AG09319 (cell line): ENCODE measurements at regions not wholly inside any gene's neighbourhood (a gene's known extent, or its start where the extent isn't known, plus 50 kb on each side); places are given as distances from the start of the nearest gene placed in this dataset.

ENCODE experiments used
- DNase-seq: peaks from one replicate; pipeline ENCODE4 v3.0.0-alpha.2; 2010; ENCODE audit warnings: low read depth; ENCODE audit errors: extremely low read depth
- TF ChIP-seq, protein P1 (sequence below): IDR thresholded peaks from 2 replicates; pipeline ENCODE4 v1.5.1; 2011; ENCODE audit warnings: low read depth, mild to moderate bottlenecking, inconsistent platforms, low read length, moderate library complexity

DNA sequence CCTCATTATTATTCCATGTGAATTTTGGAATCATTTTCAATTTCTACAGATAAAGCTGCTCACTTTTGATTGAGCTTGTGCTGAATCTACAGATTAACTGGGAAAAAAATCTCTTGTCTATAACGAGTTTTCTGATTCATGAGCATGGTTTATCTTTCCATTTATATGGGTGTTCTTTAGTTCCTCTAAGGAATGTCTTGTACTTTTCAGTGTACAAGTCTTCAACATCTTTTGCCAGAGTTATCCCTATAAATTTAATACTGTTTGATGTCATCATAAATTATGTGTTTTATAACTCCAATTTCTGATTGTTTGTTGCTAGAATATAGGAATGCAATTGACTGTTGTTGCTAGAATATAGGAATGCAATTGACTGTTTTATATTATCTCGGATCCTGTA lies 533.8 kb downstream of the OLFM4 start:
- TF ChIP-seq, protein P1, sequence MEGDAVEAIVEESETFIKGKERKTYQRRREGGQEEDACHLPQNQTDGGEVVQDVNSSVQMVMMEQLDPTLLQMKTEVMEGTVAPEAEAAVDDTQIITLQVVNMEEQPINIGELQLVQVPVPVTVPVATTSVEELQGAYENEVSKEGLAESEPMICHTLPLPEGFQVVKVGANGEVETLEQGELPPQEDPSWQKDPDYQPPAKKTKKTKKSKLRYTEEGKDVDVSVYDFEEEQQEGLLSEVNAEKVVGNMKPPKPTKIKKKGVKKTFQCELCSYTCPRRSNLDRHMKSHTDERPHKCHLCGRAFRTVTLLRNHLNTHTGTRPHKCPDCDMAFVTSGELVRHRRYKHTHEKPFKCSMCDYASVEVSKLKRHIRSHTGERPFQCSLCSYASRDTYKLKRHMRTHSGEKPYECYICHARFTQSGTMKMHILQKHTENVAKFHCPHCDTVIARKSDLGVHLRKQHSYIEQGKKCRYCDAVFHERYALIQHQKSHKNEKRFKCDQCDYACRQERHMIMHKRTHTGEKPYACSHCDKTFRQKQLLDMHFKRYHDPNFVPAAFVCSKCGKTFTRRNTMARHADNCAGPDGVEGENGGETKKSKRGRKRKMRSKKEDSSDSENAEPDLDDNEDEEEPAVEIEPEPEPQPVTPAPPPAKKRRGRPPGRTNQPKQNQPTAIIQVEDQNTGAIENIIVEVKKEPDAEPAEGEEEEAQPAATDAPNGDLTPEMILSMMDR: no peak
- DNase-seq: no peak

- no peak for DNase-seq
- TF ChIP-seq, protein P1: no peak
Measured at GRCh38 chr13:53568491-53568890, 539.9 kb downstream of the OLFM4 start.

DNA sequence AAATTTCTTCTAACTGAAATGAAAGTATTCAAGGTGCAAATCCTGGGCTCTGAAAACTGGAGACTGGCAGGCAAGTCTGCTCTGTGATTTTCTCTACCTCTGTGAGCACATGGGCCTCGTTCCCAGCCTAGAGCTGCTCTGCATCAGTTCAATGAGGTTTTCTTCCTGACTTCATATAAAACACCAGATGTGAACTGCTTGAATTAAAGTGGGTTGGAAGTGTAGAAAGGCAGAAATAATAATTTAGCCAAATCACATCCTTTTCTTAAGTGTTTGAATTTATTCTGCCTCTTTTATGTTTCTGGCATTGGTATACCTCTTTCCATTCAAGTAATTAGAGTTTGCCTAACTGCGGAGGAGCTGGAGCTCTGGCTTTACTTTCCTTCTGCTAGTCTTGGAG lies 540.8 kb downstream of the OLFM4 start:
- no peak for DNase-seq
- TF ChIP-seq, protein P1: no peak

- TF ChIP-seq, protein P1: no peak
- no peak for DNase-seq
Measured at GRCh38 chr13:53601113-53601512, 572.5 kb downstream of the OLFM4 start.

- DNase-seq: no peak
- TF ChIP-seq, protein P1: no peak
Measured at GRCh38 chr13:53605326-53605725, 576.7 kb downstream of the OLFM4 start.

GRCh38 chr13:53612200-53612599 lies 583.6 kb downstream of the OLFM4 start:
- TF ChIP-seq, protein P1: no peak
- no peak for DNase-seq

GRCh38 chr13:53622456-53622855 lies 593.8 kb downstream of the OLFM4 start:
- TF ChIP-seq, protein P1: no peak
- no peak for DNase-seq
